HG03095 (cell line): ENCODE measurements at regions not wholly inside any gene's neighbourhood (a gene's known extent, or its start where the extent isn't known, plus 50 kb on each side); places are given as distances from the start of the nearest gene placed in this dataset.

ENCODE experiments used
- ATAC-seq: cut with Tn5 transposase; IDR thresholded peaks from one replicate; pipeline ENCODE4 v1.9.1; 2021; ENCODE audit warnings: moderate library complexity; ENCODE audit not compliant: unreplicated experiment

DNA sequence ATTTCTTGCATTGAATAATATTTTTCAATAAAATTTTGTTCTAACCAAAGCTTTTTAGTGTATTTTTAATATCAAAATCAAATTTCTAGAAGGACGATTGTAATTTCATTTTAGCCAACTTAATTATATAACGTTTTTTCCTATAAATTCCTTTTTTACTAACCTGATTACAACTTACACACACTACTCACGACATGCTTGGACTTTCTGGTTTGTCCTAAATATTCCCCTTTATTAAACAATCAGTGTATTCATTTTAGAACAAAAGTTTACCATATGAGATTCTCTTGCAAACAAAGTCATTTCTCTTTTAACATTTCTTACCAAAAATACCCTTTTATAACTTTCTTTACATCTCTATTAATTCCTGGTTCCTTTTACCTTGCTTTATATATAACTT, 173.7 kb downstream of the PWWP3B start:
- no peak for ATAC-seq

- no peak for ATAC-seq
Observed at GRCh38 chrX:106356580-106356979, 188.5 kb downstream of the PWWP3B start.

DNA sequence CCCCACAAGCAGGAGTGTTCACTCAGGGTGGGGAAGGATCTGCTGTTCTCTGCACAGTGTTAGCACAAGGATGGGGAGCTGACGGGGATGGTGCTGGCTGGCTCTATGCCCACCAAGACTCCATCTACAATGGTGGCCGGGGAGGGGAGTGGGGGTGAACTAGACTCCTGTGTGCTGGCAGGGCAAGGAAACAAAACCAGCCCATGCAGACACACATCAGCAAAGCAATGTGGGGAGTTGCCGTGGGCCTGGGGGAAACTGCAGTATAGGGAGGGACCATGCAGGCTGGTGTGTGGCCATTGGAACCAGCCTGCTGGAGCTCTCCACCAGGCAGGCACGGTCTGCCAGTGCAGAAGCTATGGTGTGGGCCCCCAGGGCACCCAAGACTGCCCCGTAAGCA, 195.1 kb downstream of the PWWP3B start:
- ATAC-seq = no peak

GRCh38 chrX:106378616-106379015, 210.5 kb downstream of the PWWP3B start:
- ATAC-seq = no peak

GRCh38 chrX:106391284-106391911, 220.4 kb upstream of the RADX start:
- no peak for ATAC-seq

DNA sequence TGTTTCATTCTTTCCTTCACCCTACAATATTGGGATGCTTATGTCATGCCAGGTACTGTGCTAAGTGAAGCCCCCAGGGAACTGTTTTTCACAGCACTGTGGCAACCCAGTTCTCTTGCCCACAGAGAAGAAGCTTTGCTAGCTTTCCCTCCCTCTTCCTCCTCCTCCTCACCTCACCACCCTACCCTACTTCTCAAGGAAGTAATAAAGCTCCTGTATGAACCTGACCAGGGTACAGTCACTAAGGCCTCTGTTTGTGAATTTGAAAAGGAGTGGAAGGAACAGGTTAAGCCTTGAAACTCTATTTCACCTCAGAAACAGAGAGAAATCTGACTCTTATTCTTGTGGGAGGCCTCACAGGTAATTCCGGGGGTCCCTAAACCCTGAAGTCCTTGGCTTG, 219.4 kb upstream of the RADX start:
- ATAC-seq = no peak

DNA sequence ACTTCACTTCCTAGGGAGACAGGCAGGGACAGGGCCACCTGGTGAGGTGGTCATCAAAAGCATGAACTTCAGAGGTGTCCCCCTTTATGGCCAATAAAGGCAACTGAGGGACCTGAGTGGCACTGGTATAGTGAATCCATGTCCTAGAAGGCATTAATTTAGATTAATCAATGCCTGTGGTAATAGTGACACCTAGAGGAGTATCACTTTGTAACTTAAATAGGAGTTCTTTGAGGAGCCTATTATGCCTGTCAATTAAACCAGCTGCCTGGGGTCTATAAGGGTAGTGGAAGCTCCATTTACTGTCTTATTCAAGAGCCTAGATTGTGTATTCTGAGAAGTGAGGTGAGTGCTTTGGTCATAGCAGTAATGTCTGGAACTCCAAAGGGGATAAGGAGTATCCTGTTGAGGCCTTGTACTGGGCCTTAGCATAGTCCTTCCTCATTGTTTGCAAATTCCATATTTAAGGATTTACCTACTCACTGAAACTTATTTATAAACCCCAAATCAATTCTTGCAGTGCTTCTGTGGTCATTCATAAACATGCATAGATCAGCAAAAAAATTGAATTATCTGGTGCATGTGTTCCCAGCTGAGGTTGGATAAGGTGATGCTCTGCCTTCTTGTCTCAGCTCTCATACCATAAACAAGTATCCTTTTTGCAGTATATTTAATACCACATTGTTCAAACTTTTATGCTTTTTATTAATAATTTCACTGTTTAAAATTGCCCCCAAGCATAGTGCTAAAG, 213.8 kb upstream of the RADX start:
- ATAC-seq = no peak

- ATAC-seq = no peak
Observed at GRCh38 chrX:106401965-106402559, 209.7 kb upstream of the RADX start.

GRCh38 chrX:106404512-106404911, 207.3 kb upstream of the RADX start:
- no peak for ATAC-seq

DNA sequence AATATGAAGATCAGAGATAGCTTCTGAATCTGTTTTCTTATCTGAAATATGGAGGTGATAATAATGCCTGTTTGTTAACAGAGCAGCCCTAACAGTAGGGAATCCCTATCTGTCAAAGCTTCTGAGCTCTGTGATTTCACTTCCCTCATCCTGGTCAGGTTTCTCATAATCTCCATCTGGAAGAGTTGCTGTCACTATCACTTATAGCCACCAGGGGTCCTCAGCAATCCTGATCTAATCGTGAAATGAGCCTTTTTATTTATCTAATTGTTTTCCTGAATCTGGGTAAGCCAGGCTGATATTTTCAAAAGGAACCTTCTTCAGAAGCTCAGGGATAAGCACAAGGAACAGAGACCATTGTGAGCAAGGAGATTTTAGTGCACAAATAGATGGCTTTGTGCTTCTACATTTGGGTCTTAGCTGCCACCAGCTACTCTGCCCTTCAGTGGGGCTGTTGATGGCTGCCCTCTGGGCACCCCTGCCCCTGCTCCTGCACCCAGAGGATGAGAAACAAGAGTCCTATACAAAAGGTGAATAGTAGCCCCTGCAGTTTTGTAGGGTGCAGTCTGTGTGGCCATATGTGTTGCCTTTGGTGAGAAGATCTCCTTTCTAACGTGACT, 196.4 kb upstream of the RADX start:
- peak; percentile 76 for ATAC-seq

DNA sequence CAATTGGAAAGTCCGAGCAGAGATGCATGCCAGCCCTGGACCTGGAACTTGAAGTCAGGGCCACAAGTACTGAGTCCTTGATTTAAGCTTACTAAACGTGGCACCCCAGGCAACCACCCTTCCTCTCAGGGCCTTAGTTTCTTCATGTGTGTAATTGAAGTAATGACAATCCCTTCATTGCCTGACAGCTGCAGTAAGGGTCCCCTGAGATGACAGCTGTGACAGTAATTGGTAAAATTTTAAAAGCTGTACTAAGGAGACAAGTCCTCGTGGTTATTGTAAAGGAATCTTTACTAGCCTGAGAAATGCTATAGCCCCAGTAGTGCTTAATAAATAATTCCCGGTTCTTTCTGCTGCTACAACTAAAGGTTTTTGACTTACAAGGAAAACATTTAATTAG, 175.1 kb upstream of the RADX start:
- no peak for ATAC-seq

DNA sequence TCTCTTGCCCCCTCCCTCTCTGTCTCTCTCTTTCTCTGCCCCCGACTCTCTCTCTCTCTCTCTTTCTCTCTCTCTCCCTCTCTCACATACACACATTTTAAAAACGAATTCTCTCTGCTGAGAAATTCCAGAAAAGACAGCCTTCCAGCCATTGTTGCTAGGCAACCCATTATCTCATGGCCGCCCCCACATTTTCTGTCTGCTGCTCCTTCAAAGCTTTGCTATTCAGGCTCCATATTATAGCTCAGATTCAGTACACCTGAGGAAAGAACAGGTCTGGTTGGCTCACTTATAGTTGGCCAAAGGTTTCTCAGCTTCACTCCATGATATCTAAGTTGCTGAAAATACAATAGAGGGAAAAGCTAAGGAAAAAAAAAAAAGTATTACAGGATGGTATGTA, 174.4 kb upstream of the RADX start:
- no peak for ATAC-seq

- ATAC-seq = no peak
Observed at GRCh38 chrX:106450405-106450804, 161.4 kb upstream of the RADX start.

- ATAC-seq = no peak
Observed at GRCh38 chrX:106451933-106452332, 159.8 kb upstream of the RADX start.

GRCh38 chrX:106454991-106455390, 156.8 kb upstream of the RADX start:
- no peak for ATAC-seq

GRCh38 chrX:106457802-106458201, 154.0 kb upstream of the RADX start:
- no peak for ATAC-seq

- no peak for ATAC-seq
Observed at GRCh38 chrX:106467422-106467821, 144.4 kb upstream of the RADX start.

DNA sequence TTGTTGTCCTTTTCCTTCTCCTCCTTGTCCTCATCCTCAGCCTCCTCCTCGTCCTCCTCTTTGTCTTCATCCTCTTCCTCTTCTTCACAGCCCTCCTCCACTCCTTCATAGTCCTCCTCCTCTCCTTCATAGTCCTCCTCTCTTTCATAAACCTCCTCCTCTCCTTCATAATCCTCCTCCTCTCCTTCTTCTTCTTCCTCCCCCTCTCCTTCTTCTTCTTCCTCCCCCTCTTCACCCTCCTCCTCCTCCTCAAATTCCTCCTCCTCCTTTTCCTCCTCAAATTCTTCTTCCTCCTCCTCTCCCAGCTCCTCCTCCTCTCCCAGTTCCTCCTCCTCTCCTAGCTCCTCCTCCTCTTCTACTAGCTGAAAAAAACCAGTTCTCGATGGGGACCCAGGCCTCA, 143.8 kb upstream of the RADX start:
- no peak for ATAC-seq

- no peak for ATAC-seq
Observed at GRCh38 chrX:106468433-106468832, 143.3 kb upstream of the RADX start.

GRCh38 chrX:106479920-106480319, 131.9 kb upstream of the RADX start:
- ATAC-seq = no peak

- ATAC-seq = no peak
Observed at GRCh38 chrX:106481341-106481740, 130.4 kb upstream of the RADX start.

GRCh38 chrX:106484233-106484632, 127.5 kb upstream of the RADX start:
- ATAC-seq = peak; percentile 96
